ENCODE measurements at regions not wholly inside any gene's neighbourhood (a gene's known extent, or its start where the extent isn't known, plus 50 kb on each side); places are given as distances from the start of the nearest gene placed in this dataset.
"Not testable (repeated sequence)": the region's sequence is repeated elsewhere in the genome, so short reads cannot be mapped to it uniquely, and the experiment has no call there.

- no peak for DNase-seq
Measured at GRCh38 chr13:48810013-48810412, 156.3 kb downstream of the CYSLTR2 start.

- DNase-seq: no peak
Measured at GRCh38 chr13:48813518-48813917, 159.8 kb downstream of the CYSLTR2 start.

- DNase-seq: no peak
Measured at GRCh38 chr13:48816700-48817099, 159.0 kb upstream of the FNDC3A start.

GRCh38 chr13:48817166-48817802, 158.4 kb upstream of the FNDC3A start:
- DNase-seq: no peak

- DNase-seq: no peak
Measured at GRCh38 chr13:48818495-48819356, 157.0 kb upstream of the FNDC3A start.

- DNase-seq: no peak
Measured at GRCh38 chr13:48819376-48819775, 156.3 kb upstream of the FNDC3A start.

- no peak for DNase-seq
Measured at GRCh38 chr13:48819899-48820298, 155.8 kb upstream of the FNDC3A start.

GRCh38 chr13:48823526-48823925, 152.2 kb upstream of the FNDC3A start:
- not testable (repeated sequence) for DNase-seq

GRCh38 chr13:48826039-48826438, 149.7 kb upstream of the FNDC3A start:
- DNase-seq: no peak

- DNase-seq: not testable (repeated sequence)
Measured at GRCh38 chr13:48826922-48827454, 148.7 kb upstream of the FNDC3A start.

GRCh38 chr13:48827709-48828108, 148.0 kb upstream of the FNDC3A start:
- DNase-seq: no peak

GRCh38 chr13:48828962-48829411, 146.7 kb upstream of the FNDC3A start:
- no peak for DNase-seq

GRCh38 chr13:48829536-48829935, 146.2 kb upstream of the FNDC3A start:
- no peak for DNase-seq

GRCh38 chr13:48831248-48831647, 144.5 kb upstream of the FNDC3A start:
- no peak for DNase-seq

GRCh38 chr13:48833412-48833811, 142.3 kb upstream of the FNDC3A start:
- DNase-seq: no peak

GRCh38 chr13:48835326-48835725, 140.4 kb upstream of the FNDC3A start:
- not testable (repeated sequence) for DNase-seq

GRCh38 chr13:48838193-48838973, 137.3 kb upstream of the FNDC3A start:
- DNase-seq: no peak

- DNase-seq: no peak
Measured at GRCh38 chr13:48839171-48839570, 136.5 kb upstream of the FNDC3A start.

GRCh38 chr13:48840366-48840765, 135.3 kb upstream of the FNDC3A start:
- DNase-seq: no peak

- DNase-seq: no peak
Measured at GRCh38 chr13:48842316-48842715, 133.4 kb upstream of the FNDC3A start.

GRCh38 chr13:48843630-48844380, 131.9 kb upstream of the FNDC3A start:
- DNase-seq: no peak

GRCh38 chr13:48844676-48845075, 131.0 kb upstream of the FNDC3A start:
- no peak for DNase-seq
